ENCODE measurements at regions not wholly inside any gene's neighbourhood (a gene's known extent, or its start where the extent isn't known, plus 50 kb on each side); places are given as distances from the start of the nearest gene placed in this dataset.

DNA sequence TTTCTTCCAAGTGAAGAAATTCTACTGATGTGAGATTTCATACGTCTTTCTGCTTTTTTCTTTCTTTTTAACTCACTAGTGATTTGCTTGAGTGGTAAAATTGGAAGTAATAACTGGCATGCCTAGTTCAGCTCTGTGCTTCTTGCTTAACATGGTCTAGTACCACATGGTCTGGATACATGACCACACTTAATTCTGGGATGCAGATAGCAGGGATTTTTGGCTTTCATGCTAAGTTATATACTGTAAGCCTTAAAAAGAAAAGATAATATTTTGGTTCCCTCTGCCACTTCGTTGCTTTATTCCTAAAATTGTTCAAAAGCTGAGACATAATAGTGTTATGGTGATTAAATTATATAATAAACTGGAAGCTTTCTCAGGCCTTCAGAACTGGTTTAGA, 174.3 kb downstream of the OXSM start:
- TF ChIP-seq POLR2A (IDR thresholded peaks at IDR 0.05), result no peak
- TF ChIP-seq, protein P1, sequence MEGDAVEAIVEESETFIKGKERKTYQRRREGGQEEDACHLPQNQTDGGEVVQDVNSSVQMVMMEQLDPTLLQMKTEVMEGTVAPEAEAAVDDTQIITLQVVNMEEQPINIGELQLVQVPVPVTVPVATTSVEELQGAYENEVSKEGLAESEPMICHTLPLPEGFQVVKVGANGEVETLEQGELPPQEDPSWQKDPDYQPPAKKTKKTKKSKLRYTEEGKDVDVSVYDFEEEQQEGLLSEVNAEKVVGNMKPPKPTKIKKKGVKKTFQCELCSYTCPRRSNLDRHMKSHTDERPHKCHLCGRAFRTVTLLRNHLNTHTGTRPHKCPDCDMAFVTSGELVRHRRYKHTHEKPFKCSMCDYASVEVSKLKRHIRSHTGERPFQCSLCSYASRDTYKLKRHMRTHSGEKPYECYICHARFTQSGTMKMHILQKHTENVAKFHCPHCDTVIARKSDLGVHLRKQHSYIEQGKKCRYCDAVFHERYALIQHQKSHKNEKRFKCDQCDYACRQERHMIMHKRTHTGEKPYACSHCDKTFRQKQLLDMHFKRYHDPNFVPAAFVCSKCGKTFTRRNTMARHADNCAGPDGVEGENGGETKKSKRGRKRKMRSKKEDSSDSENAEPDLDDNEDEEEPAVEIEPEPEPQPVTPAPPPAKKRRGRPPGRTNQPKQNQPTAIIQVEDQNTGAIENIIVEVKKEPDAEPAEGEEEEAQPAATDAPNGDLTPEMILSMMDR (IDR thresholded peaks at IDR 0.05), result no peak
- no peak for TF ChIP-seq POLR2AphosphoS5 (IDR thresholded peaks at IDR 0.05; ENCODE audit: insufficient read depth in 1 of 2, low read depth in 1 of 2)

Measured in vagina (tissue), 2 donors.